ENCODE measurements at regions not wholly inside any gene's neighbourhood (a gene's known extent, or its start where the extent isn't known, plus 50 kb on each side); places are given as distances from the start of the nearest gene placed in this dataset.

DNA sequence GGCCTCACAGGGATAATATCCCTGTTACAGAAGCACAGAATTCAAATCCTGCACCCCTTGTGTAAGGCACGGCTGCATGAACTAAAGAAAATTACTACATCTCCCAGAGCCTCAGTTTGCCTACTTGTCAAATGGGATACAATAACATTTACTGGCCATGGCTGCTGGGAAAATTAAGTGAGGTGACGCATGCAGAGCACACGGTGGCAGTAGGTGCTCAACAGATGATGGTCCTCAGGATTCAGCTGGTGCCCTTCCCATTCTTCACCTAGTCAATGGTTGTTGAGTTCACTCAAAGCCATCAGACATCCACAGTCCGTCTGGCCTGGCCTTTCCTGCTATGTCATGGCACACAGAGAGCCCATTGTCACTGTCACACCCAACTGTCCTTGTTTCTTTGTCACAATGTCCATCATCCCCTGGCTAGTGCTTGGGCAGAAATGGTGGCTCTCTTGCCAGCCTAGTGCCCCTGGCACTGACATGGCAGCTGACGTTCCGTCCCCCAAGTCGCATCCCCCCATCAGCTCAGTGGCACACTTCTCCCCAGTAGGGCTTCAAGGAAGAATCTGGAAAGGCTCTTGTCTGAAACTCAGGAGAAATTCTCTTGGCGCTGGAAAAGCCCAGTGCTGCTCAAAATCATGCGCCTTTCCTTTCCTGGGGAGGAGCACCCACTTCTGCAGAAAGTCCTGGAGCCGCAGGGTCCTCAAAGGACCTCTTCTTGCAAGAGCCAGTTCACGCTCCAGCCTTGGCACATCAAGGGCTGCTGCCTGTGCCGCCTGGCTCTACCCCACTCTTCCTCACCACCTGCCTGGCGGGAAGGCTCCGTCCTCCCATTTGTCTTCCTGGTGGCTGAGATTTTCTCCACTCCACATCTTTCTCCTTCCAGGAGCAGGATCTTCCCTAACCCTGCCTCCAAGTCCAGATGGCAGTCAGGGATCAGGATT is 55.9 kb upstream of the SLC66A3 start:
- Histone ChIP-seq H2AFZ (no peak overlapping the region), H3K9me2 (ENCODE audit: insufficient read depth) (no peaks in the 10 kb centered on the region), H3K79me2 (replicated peaks; ENCODE audit: insufficient read depth) (no peaks in the 10 kb centered on the region), H4K20me1 (replicated peaks; ENCODE audit: insufficient read depth) (no peaks in the 10 kb centered on the region), H3K4me3 (no peak overlapping the region), H3F3A (replicated peaks; ENCODE audit: low read depth) (no peaks in the 10 kb centered on the region), H3K27ac (ENCODE audit: low read depth) (no peak overlapping the region), H3K27me3 (ENCODE audit: insufficient read depth) (no peaks in the 10 kb centered on the region), H3K36me3 (ENCODE audit: insufficient read depth) (no peaks in the 10 kb centered on the region), H3K4me2 (no peak overlapping the region), H3K4me1 (ENCODE audit: insufficient read depth) (no peaks in the 10 kb centered on the region)
- ATAC-seq, result no peak
- H3K4me1 Mint-ChIP-seq, result no peaks in the 10 kb centered on the region
- DNase-seq (ENCODE audit: low spot score), result no peak
- no peak overlapping the region for H3K27ac Mint-ChIP-seq
- H3K36me3 Mint-ChIP-seq (ENCODE audit: low read depth), result no peaks in the 10 kb centered on the region
- peaks cover 5% of the 10 kb centered on the region for H3K27me3 Mint-ChIP-seq (ENCODE audit: insufficient read depth, low read depth, poor library complexity)
- no peaks in the 10 kb centered on the region for H3K9me3 Mint-ChIP-seq
- no peak overlapping the region for H3K4me3 Mint-ChIP-seq
- TF ChIP-seq CTCF (conservative IDR thresholded peaks at IDR 0.05; ENCODE audit: low read depth in 2 of 2), result 0 out of 4 replicates have a peak, but pooled peaks of 1 of the 2 experiments have one; percentile 16
- no peak for TF ChIP-seq ZNF114 (CRISPR knock-in tag; IDR thresholded peaks at IDR 0.05)

GRCh38 chr2:11100130-11100529 is 55.1 kb upstream of the SLC66A3 start:
- H3K36me3 Mint-ChIP-seq (ENCODE audit: low read depth), result no peaks in the 10 kb centered on the region
- H3K4me1 ChIP-seq (ENCODE audit: insufficient read depth), result no peaks in the 10 kb centered on the region
- peaks cover 5% of the 10 kb centered on the region for H3K27me3 Mint-ChIP-seq (ENCODE audit: insufficient read depth, low read depth, poor library complexity)
- H3K36me3 ChIP-seq (ENCODE audit: insufficient read depth), result no peaks in the 10 kb centered on the region
- H3K4me1 Mint-ChIP-seq, result no peaks in the 10 kb centered on the region
- no peak overlapping the region for H3K4me2 ChIP-seq
- H3K27ac Mint-ChIP-seq, result no peak overlapping the region
- H2AFZ ChIP-seq, result no peak overlapping the region
- ATAC-seq, result no peak
- TF ChIP-seq POLR2AphosphoS5 (IDR thresholded peaks at IDR 0.05; ENCODE audit: low read depth) (no peak), NANOG (IDR thresholded peaks at IDR 0.05; ENCODE audit: borderline replicate concordance) (no peak), EZH2 (IDR thresholded peaks at IDR 0.05; ENCODE audit: low read depth, unreplicated experiment) (no peak), CREB1 (CRISPR knock-in tag; IDR thresholded peaks at IDR 0.05; ENCODE audit: low read depth) (no peak), JUNB (IDR thresholded peaks at IDR 0.05; ENCODE audit: unreplicated experiment) (no peak)
- TF ChIP-seq, protein P1, sequence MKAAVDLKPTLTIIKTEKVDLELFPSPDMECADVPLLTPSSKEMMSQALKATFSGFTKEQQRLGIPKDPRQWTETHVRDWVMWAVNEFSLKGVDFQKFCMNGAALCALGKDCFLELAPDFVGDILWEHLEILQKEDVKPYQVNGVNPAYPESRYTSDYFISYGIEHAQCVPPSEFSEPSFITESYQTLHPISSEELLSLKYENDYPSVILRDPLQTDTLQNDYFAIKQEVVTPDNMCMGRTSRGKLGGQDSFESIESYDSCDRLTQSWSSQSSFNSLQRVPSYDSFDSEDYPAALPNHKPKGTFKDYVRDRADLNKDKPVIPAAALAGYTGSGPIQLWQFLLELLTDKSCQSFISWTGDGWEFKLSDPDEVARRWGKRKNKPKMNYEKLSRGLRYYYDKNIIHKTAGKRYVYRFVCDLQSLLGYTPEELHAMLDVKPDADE (IDR thresholded peaks at IDR 0.05), result no peak
- H3K27ac ChIP-seq (ENCODE audit: low read depth), result no peak overlapping the region
- no peaks in the 10 kb centered on the region for H3F3A ChIP-seq (replicated peaks; ENCODE audit: low read depth)
- H3K79me2 ChIP-seq (replicated peaks; ENCODE audit: insufficient read depth), result no peaks in the 10 kb centered on the region
- no peaks in the 10 kb centered on the region for H3K9me2 ChIP-seq (ENCODE audit: insufficient read depth)
- no peaks in the 10 kb centered on the region for H3K9me3 Mint-ChIP-seq
- H3K4me3 ChIP-seq, result no peak overlapping the region
- no peak overlapping the region for H3K4me3 Mint-ChIP-seq
- DNase-seq (ENCODE audit: low spot score), result no peak
- no peaks in the 10 kb centered on the region for H3K27me3 ChIP-seq (ENCODE audit: insufficient read depth)
- no peaks in the 10 kb centered on the region for H4K20me1 ChIP-seq (replicated peaks; ENCODE audit: insufficient read depth)

All from GM23338 (cell line).